GM12892 (cell line): ENCODE measurements at regions not wholly inside any gene's neighbourhood (a gene's known extent, or its start where the extent isn't known, plus 50 kb on each side); places are given as distances from the start of the nearest gene placed in this dataset.
"Not testable (repeated sequence)": the region's sequence is repeated elsewhere in the genome, so short reads cannot be mapped to it uniquely, and the experiment has no call there.

ENCODE experiments used
- DNase-seq: peaks from one replicate; pipeline ENCODE4 v3.0.0; 2011; ENCODE audit not compliant: insufficient read length
- FAIRE-seq: peaks from 2 replicates; lab custom pipeline; 2011; peaks lifted over from hg19 to GRCh38; lab: Jason Lieb, UNC
- POLR2A ChIP-seq: IDR thresholded peaks from 2 replicates; pipeline ENCODE4 v1.6.1; 2011; ENCODE audit warnings: low read depth, low read length, control low read depth
- POLR2AphosphoS5 ChIP-seq: IDR thresholded peaks from 2 replicates; pipeline ENCODE4 v1.6.1; 2011; ENCODE audit warnings: low read depth, low read length, control low read depth
- TAF1 ChIP-seq: IDR thresholded peaks from 2 replicates; pipeline ENCODE4 v1.6.1; 2011; ENCODE audit warnings: low read depth, mild to moderate bottlenecking, control low read depth, low read length, borderline replicate concordance

DNA sequence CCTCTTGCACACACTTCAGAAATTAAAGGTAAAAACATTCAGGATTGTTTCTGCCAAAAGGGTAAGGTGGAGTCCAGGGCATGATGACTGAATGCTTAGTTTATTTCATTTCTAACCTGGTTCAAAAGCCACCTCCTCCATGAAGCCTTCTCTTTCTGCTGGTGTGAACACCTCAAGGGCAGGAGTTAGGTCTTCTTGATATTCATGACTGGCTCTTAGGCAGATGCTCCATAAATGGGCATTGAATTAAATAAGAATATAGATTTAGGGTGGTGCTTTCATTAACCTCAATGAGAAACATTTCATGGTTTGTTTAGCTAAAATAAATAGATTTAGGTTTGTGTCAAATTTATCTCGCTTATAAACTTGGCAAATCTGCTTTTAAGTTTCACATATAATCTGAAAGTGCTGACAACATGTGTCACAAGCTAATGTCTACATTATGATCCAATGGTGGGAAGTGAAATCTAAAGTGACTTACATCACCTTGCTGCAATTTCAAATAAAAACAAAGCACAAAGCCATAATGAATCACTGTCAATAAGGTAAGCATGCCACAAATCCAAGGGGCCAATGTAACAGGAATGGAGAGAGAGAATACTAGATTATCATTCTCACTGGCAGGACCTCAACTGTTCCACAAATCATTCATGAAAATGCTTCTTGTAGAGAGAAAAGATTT is 72.7 kb upstream of the GRIP1 start:
- DNase-seq (no peak), FAIRE-seq (no peak)
- TF ChIP-seq POLR2A (no peak), TAF1 (no peak), POLR2AphosphoS5 (no peak)

- FAIRE-seq, result no peak
- TF ChIP-seq POLR2AphosphoS5, result no peak
- TF ChIP-seq TAF1, result no peak
- no peak for TF ChIP-seq POLR2A
These were observed 74.9 kb upstream of the GRIP1 start for GRCh38 chr12:66753810-66754209.

DNA sequence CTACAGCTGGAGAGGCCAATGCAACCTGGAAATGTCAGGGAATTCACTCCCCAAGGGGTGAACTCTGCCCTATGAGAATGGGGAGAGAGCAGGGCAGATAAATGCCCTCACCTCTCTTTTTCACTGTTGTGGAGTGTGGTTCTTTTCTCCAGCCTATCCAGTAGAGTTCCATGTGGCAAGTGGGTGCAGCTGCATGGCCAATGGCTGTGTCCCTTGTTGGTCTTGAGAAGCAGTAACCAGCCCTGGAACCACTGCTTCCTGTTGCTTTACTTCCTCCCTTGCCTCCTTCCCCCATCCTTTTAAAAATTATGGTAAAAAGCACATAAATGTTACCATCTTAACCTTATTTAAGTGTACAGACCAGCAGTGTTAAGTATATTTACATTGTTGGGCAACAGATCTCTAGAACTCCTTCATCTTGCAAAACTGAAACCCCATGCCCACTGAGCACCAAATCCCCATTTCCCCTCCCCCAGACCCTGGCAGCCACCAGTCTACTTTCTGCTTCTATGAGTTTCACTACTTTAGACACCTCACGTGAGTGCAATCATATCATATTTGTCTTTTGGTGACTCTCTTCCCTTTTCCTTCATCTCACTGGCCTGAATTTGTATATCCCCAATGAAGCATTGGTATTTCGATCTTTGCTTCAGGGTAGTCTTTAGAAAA is 77.0 kb upstream of the GRIP1 start:
- DNase-seq (no peak), FAIRE-seq (no peak)
- no peak for TF ChIP-seq POLR2AphosphoS5
- TF ChIP-seq POLR2A, result no peak
- no peak for TF ChIP-seq TAF1

More at GRCh38 chr12:66753810-66754209, 74.9 kb upstream of the GRIP1 start:
- no peak for DNase-seq

DNA sequence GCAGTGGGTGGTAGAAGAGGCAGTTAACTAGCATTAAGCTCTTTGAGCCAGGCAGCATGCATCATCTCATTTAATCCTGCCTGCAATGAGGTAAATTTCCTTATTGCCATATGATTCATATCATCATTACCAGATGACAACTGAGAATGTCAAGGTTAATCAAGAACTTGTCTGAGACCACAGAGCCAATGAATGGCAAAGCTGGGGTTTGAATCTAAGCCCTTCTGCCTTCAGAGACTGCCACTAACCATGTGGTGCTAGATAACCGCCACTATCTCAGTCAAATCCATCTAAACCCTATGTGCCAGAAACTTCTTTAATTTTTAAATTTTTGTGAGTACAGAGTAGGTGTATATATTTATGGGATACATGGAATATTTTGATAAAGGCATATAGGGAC is 77.8 kb upstream of the GRIP1 start:
- TF ChIP-seq POLR2A (no peak), POLR2AphosphoS5 (no peak), TAF1 (no peak)

GRCh38 chr12:66760122-66760521 is 81.2 kb upstream of the GRIP1 start:
- FAIRE-seq, DNase-seq: not testable (repeated sequence)

More for the DNA sequence above, 77.8 kb upstream of the GRIP1 start:
- DNase-seq (no peak), FAIRE-seq (no peak)

DNA sequence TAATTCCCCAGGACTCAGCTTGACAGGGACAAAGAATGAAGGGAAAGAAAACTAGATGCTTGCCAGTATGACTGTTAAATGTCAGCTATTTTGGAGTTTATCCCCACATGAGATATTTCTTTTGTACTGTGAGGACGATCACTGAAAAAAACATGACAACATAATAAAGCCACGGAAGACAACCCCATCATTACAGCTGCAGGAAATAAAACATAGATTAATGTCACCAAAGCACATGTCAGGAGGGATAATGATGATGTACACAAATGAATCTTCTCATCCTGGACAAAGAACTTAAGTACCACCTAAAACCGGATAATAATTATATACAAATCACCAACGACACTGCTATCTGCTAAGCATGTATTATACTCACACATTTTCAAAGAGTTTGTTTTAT is 84.6 kb upstream of the GRIP1 start:
- TF ChIP-seq TAF1 (no peak), POLR2AphosphoS5 (no peak), POLR2A (no peak)
- FAIRE-seq (no peak), DNase-seq (no peak)

DNA sequence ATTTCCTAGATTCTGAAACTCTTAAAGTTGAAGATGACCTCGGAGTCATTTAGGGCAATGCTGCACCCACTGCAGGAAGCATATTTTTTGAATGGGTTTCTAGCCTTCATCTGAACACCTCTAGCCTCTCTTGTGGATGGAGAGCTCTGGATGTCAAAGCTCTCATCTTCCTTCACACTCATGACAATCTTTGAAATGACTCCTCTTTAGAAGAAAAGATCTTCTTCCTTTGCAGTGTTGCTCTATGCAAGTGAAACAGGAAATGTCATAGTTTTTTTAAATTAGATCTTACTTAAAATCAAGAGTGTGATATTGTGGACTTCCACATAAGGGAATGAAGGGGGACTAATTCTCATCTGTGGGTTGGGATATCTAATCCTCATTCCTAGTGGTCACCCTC is 86.3 kb upstream of the GRIP1 start:
- DNase-seq (no peak), FAIRE-seq (no peak)
- TF ChIP-seq POLR2A (no peak), TAF1 (no peak), POLR2AphosphoS5 (no peak)

GRCh38 chr12:66767536-66767935 is 88.7 kb upstream of the GRIP1 start:
- DNase-seq, result no peak
- TF ChIP-seq POLR2A (no peak), POLR2AphosphoS5 (no peak), TAF1 (no peak)
- FAIRE-seq, result peak; percentile 36

DNA sequence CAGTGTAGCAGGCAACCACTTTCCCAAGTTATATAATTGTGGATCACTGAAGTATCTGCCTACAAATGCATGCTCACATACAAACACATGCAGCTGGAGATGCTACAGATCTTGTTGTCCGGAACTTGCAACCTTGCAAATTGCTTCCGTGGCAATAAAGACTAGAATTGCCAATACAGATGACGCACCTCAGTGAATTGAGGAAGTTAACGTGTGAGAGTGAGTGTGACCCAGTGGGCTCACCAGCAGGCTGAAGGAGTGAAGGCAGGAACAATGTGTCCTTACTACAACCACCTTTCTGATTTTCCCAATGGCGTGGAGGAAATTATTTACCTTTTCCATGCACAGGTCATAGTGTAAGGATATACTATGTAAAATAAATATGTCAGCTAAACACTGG is 89.4 kb upstream of the GRIP1 start:
- no peak for DNase-seq
- TF ChIP-seq POLR2A (no peak), POLR2AphosphoS5 (no peak), TAF1 (no peak)
- FAIRE-seq, result peak; percentile 24

DNA sequence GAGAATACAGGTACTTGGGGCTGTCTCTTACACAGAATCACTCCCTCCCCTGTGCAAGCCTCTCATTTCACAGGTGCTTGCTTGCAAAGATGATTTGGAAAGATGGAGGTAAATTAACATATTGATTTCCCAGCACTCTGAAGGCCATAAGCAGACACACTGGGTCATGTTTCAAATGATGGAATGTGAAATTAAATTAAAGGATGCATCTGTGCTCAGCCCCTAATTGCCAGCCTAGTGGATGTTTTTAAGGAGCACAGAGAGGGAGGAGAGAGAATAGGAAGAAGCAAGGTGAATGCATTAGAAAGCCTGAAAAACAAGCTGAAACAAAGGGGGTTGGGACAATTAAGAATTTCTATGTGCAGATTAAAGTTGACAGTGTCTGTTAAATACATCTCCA is 96.1 kb upstream of the GRIP1 start:
- no peak for FAIRE-seq
- TF ChIP-seq TAF1, result no peak
- no peak for TF ChIP-seq POLR2AphosphoS5
- TF ChIP-seq POLR2A, result no peak

GRCh38 chr12:66775871-66776270 is 97.0 kb upstream of the GRIP1 start:
- FAIRE-seq (peak; percentile 17), DNase-seq (no peak)
- TF ChIP-seq TAF1 (no peak), POLR2A (no peak), POLR2AphosphoS5 (no peak)

More for the DNA sequence above, 96.1 kb upstream of the GRIP1 start:
- no peak for DNase-seq

GRCh38 chr12:66776974-66777373 is 98.1 kb upstream of the GRIP1 start:
- FAIRE-seq (peak; percentile 96), DNase-seq (peak; percentile 11)
- no peak for TF ChIP-seq POLR2A
- no peak for TF ChIP-seq TAF1

DNA sequence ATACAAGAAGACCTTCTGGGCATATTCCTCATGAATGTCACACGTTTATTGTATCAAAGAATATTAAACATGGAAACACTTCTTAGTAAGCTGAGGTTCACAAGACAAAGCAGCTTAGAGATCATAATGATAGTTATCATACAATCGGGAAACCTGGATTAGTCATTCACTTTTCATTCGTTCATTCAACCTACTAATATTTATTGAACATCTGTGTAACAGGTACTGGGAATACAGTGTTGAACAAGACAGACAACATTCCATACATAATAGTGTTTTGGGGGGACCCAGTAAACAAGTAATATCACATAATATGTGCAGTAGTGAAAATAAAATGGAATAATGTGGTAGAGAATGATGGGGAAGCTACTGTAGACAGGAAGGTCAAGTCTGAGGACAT is 100.6 kb upstream of the GRIP1 start:
- FAIRE-seq (no peak), DNase-seq (no peak)
- TF ChIP-seq TAF1 (no peak), POLR2A (no peak), POLR2AphosphoS5 (no peak)
